HG03108 (cell line): ENCODE measurements at regions not wholly inside any gene's neighbourhood (a gene's known extent, or its start where the extent isn't known, plus 50 kb on each side); places are given as distances from the start of the nearest gene placed in this dataset.

Experiments used
- ATAC-seq: cut with Tn5 transposase; IDR thresholded peaks from one replicate; pipeline ENCODE4 v1.9.1; 2021; ENCODE audit warnings: moderate library complexity; ENCODE audit not compliant: unreplicated experiment

GRCh38 chr10:92790440-92790839 lies 57.9 kb upstream of the EXOC6 start:
- no peak for ATAC-seq

GRCh38 chr10:92792661-92793060 lies 55.7 kb upstream of the EXOC6 start:
- ATAC-seq, result no peak
